Activated naive CD8-positive, alpha-beta T cell treated with anti-CD3 and anti-CD28 coated beads, Interleukin-2, amount 50 U/mL, for 24 hours (primary cell): ENCODE measurements at regions not wholly inside any gene's neighbourhood (a gene's known extent, or its start where the extent isn't known, plus 50 kb on each side); places are given as distances from the start of the nearest gene placed in this dataset.

Experiments used
- ATAC-seq: fragments of 150-1000 bp; cut with Tn5 transposase; one replicate; pipeline ENCODE4 v1.10.0; 2021
- DNase-seq: peaks from one replicate; pipeline ENCODE4 v3.0.0; 2021
- H3K27ac Mint-ChIP-seq: one replicate; pipeline ENCODE4 v1.8.0; 2021; ENCODE audit warnings: mild to moderate bottlenecking, mixed read lengths
- H3K27me3 Mint-ChIP-seq: one replicate; pipeline ENCODE4 v1.8.0; 2021; ENCODE audit warnings: mixed read lengths
- H3K36me3 Mint-ChIP-seq: one replicate; pipeline ENCODE4 v1.8.0; 2021; ENCODE audit warnings: low read depth, mixed read lengths
- H3K4me1 Mint-ChIP-seq: one replicate; pipeline ENCODE4 v1.8.0; 2021; ENCODE audit warnings: mixed read lengths
- H3K4me3 Mint-ChIP-seq: one replicate; pipeline ENCODE4 v1.8.0; 2021; ENCODE audit warnings: mild to moderate bottlenecking, moderate library complexity, mixed read lengths
- H3K9me3 Mint-ChIP-seq: one replicate; pipeline ENCODE4 v1.8.0; 2021; ENCODE audit warnings: mixed read lengths

DNA sequence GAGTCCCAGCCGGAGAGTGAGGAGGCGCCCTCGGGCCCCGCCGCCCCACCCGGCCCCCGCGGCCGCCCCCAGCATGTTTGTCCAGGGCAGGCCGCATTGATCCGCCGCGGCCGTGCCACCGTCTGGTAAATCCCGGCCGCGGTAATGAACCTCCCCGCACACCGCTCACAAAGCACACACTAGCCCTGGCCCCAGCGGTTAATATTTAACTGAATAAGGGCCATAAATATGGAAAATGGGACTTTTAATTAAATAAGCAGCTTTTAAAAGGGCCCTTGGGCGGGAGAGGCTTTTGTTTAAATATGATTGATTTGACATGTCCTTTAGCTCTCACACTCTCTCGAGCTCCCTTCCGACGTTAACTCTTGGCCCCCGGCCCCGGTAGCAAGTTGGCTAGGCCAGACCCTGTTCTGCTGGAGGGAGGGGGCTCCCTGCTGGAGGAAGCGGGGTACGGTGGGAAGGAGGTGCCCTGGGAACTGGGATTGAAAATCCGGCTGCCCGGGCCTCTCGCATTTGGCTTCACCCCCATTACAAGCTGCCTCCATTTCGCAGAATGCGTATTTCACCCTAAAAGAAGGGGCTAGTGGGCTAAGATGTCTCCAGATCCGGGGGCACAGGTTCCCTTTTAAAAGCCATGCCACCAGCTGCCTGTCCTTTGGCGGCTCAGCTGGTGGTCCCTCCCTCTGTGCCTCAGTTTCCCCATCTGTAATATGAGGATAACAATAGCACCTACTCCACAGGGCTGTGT, 199.8 kb downstream of the RBM19 start:
- Mint-ChIP-seq H3K27me3 (peaks cover 19% of the 10 kb centered on the region), H3K4me3 (no peak overlapping the region), H3K36me3 (no peaks in the 10 kb centered on the region), H3K27ac (no peak overlapping the region), H3K9me3 (no peaks in the 10 kb centered on the region), H3K4me1 (no peaks in the 10 kb centered on the region)
- ATAC-seq = no peak
- no peak for DNase-seq

GRCh38 chr12:113764661-113765060, 201.5 kb downstream of the RBM19 start:
- peaks cover 19% of the 10 kb centered on the region for H3K27me3 Mint-ChIP-seq
- no peaks in the 10 kb centered on the region for H3K36me3 Mint-ChIP-seq
- no peaks in the 10 kb centered on the region for H3K4me1 Mint-ChIP-seq
- DNase-seq (no peak), ATAC-seq (no peak)
- no peak overlapping the region for H3K4me3 Mint-ChIP-seq
- H3K27ac Mint-ChIP-seq = no peak overlapping the region
- no peaks in the 10 kb centered on the region for H3K9me3 Mint-ChIP-seq

GRCh38 chr12:113762882-113763816, 203.0 kb downstream of the RBM19 start:
- no peak for ATAC-seq
- H3K36me3 Mint-ChIP-seq = no peaks in the 10 kb centered on the region
- no peak overlapping the region for H3K4me3 Mint-ChIP-seq
- H3K27ac Mint-ChIP-seq = no peak overlapping the region
- peaks cover 19% of the 10 kb centered on the region for H3K27me3 Mint-ChIP-seq
- no peaks in the 10 kb centered on the region for H3K4me1 Mint-ChIP-seq
- H3K9me3 Mint-ChIP-seq = no peaks in the 10 kb centered on the region
- no peak for DNase-seq

DNA sequence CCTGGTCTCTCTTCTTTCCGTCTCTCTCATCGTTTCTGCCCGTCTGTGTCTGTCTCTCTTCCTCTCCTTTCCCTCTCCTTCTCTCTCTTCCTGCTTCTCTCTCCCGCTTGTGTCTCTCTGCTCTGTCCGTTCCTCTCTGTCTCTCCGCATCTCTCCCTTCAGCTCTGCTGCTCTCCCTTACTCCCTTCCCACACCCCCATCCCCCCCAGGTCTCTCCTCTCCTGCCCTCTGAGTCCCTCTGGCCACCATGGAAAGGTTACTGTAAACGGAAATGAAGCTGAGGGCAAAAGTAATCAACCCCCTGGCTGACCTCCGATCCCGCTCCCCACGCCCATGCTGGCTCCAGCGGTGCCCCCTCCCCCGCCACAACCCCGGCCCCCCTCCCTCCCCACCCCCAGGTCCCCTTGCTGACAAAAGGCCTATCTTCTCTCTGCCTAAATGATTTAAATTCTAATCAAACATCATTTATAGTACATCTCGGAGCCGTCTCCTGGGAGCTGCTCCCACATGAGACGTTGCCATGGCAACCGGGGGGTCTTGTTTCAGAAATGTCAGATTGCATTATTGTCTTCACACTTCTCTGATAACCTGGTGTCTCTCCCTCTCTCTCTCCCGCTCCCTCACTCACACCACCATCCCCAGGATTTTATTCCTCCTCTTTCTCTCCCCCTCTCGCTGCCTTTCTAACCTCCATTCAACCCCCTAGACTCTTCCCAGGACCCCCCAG, 203.8 kb downstream of the RBM19 start:
- Mint-ChIP-seq H3K4me1 (no peaks in the 10 kb centered on the region), H3K9me3 (no peaks in the 10 kb centered on the region), H3K27me3 (peaks cover 15% of the 10 kb centered on the region), H3K27ac (no peak overlapping the region), H3K4me3 (no peak overlapping the region), H3K36me3 (no peaks in the 10 kb centered on the region)
- DNase-seq (no peak), ATAC-seq (no peak)

- no peak overlapping the region for H3K4me3 Mint-ChIP-seq
- no peak for ATAC-seq
- H3K27me3 Mint-ChIP-seq = peaks cover 15% of the 10 kb centered on the region
- no peak for DNase-seq
- H3K4me1 Mint-ChIP-seq = no peaks in the 10 kb centered on the region
- H3K36me3 Mint-ChIP-seq = no peaks in the 10 kb centered on the region
- H3K9me3 Mint-ChIP-seq = no peaks in the 10 kb centered on the region
- no peak overlapping the region for H3K27ac Mint-ChIP-seq
These were observed 207.0 kb downstream of the RBM19 start for GRCh38 chr12:113759135-113759534.

- no peaks in the 10 kb centered on the region for H3K9me3 Mint-ChIP-seq
- peaks cover 12% of the 10 kb centered on the region for H3K27me3 Mint-ChIP-seq
- no peaks in the 10 kb centered on the region for H3K4me1 Mint-ChIP-seq
- no peak for ATAC-seq
- H3K27ac Mint-ChIP-seq = no peak overlapping the region
- H3K36me3 Mint-ChIP-seq = no peaks in the 10 kb centered on the region
- no peak for DNase-seq
- H3K4me3 Mint-ChIP-seq = no peak overlapping the region
These were observed 207.8 kb downstream of the RBM19 start for GRCh38 chr12:113758165-113758924.

DNA sequence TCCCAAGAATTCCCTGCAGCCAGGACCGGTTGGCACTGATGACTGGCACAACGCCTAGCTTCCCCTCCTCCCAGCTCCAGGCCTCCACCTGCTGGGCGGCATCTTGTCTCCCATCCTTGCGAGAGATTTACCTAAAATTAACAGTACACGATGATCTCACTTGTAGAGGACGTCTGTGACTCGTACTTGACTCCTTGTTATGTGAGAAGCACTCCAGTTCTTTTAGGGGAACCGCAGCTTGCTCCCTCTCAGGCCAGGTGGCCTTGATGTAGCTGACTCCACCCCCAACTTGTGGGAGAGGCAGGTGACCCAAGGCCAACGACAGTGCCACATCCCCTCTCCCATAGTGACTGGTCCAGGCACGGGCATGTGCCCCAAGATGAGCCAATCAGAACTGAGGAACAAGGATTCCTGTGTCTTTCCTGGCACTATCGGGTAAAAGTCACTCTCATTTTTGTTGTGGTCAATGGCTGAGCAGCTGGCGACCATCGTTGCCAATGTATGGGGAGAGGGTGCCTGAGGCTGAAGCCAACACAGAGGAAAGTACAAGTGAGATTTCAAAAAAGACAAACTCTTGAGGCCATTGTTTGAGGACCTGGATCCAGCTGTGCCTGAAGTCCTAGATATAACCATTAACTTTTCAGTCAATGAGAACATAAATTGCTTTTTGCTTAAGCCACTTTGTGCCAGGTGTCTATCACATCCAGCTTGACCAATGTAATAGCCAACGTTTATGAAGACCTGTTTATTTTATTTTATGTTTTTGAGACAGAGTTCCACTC, 208.7 kb downstream of the RBM19 start:
- ATAC-seq (no peak), DNase-seq (no peak)
- Mint-ChIP-seq H3K36me3 (no peaks in the 10 kb centered on the region), H3K9me3 (no peaks in the 10 kb centered on the region), H3K27me3 (peaks cover 7% of the 10 kb centered on the region), H3K27ac (no peak overlapping the region), H3K4me3 (no peak overlapping the region), H3K4me1 (no peaks in the 10 kb centered on the region)

DNA sequence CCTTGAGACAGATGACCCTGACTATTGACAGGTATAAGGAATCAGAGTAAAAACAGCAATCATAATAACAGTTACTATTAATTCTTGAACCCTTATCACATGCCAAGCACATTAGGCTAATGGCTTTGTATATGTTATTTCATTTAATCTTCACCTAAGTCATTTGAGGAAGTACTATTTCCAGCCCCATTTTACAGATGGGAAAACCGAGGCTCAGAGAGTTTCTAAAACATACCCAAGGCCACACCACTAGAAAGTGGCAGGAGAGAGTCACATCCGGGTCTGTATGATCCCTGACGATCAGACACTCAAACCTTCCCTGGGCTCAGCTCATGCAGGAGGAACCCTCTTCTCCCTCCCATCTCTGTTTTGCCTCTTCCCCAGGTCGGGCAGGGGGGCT, 209.5 kb downstream of the RBM19 start:
- DNase-seq = no peak
- Mint-ChIP-seq H3K9me3 (no peaks in the 10 kb centered on the region), H3K27ac (no peak overlapping the region), H3K4me3 (no peak overlapping the region), H3K36me3 (no peaks in the 10 kb centered on the region), H3K27me3 (peaks cover 5% of the 10 kb centered on the region), H3K4me1 (no peaks in the 10 kb centered on the region)
- no peak for ATAC-seq

- Mint-ChIP-seq H3K9me3 (no peaks in the 10 kb centered on the region), H3K4me1 (no peaks in the 10 kb centered on the region), H3K27ac (no peak overlapping the region), H3K4me3 (no peak overlapping the region), H3K36me3 (no peaks in the 10 kb centered on the region), H3K27me3 (peaks cover 5% of the 10 kb centered on the region)
- DNase-seq = no peak
- ATAC-seq = no peak
These were observed 211.0 kb downstream of the RBM19 start for GRCh38 chr12:113755098-113755497.

GRCh38 chr12:113751513-113751912, 214.6 kb downstream of the RBM19 start:
- H3K9me3 Mint-ChIP-seq = no peaks in the 10 kb centered on the region
- no peaks in the 10 kb centered on the region for H3K4me1 Mint-ChIP-seq
- no peaks in the 10 kb centered on the region for H3K36me3 Mint-ChIP-seq
- DNase-seq (no peak), ATAC-seq (no peak)
- peaks cover 13% of the 10 kb centered on the region for H3K27me3 Mint-ChIP-seq
- H3K4me3 Mint-ChIP-seq = no peak overlapping the region
- no peak overlapping the region for H3K27ac Mint-ChIP-seq

- Mint-ChIP-seq H3K27ac (no peak overlapping the region), H3K9me3 (no peaks in the 10 kb centered on the region), H3K27me3 (peaks cover 13% of the 10 kb centered on the region), H3K4me3 (no peak overlapping the region), H3K36me3 (no peaks in the 10 kb centered on the region), H3K4me1 (no peaks in the 10 kb centered on the region)
- ATAC-seq (no peak), DNase-seq (no peak)
These were observed 216.7 kb downstream of the RBM19 start for GRCh38 chr12:113749433-113749815.

- no peaks in the 10 kb centered on the region for H3K4me1 Mint-ChIP-seq
- DNase-seq (no peak), ATAC-seq (no peak)
- no peak overlapping the region for H3K27ac Mint-ChIP-seq
- H3K4me3 Mint-ChIP-seq = no peak overlapping the region
- H3K27me3 Mint-ChIP-seq = peaks cover 13% of the 10 kb centered on the region
- H3K36me3 Mint-ChIP-seq = no peaks in the 10 kb centered on the region
- H3K9me3 Mint-ChIP-seq = no peaks in the 10 kb centered on the region
These were observed 217.3 kb downstream of the RBM19 start for GRCh38 chr12:113748707-113749432.

GRCh38 chr12:113747017-113747416, 219.1 kb downstream of the RBM19 start:
- Mint-ChIP-seq H3K27ac (no peak overlapping the region), H3K36me3 (no peaks in the 10 kb centered on the region), H3K9me3 (no peaks in the 10 kb centered on the region), H3K27me3 (peaks cover 9% of the 10 kb centered on the region), H3K4me3 (no peak overlapping the region), H3K4me1 (no peaks in the 10 kb centered on the region)
- ATAC-seq (no peak), DNase-seq (no peak)
